Erythroblast (primary cell): ENCODE measurements at regions not wholly inside any gene's neighbourhood (a gene's known extent, or its start where the extent isn't known, plus 50 kb on each side); places are given as distances from the start of the nearest gene placed in this dataset.

Experiments used
- GATA1 ChIP-seq: IDR thresholded peaks from 2 replicates; pipeline ENCODE4 v1.6.1; 2011; ENCODE audit warnings: low read depth, mild to moderate bottlenecking, control low read depth, low read length, moderate library complexity
- POLR2A ChIP-seq: IDR thresholded peaks from 2 replicates; pipeline ENCODE4 v1.6.1; 2011; ENCODE audit warnings: mild to moderate bottlenecking, low read length

DNA sequence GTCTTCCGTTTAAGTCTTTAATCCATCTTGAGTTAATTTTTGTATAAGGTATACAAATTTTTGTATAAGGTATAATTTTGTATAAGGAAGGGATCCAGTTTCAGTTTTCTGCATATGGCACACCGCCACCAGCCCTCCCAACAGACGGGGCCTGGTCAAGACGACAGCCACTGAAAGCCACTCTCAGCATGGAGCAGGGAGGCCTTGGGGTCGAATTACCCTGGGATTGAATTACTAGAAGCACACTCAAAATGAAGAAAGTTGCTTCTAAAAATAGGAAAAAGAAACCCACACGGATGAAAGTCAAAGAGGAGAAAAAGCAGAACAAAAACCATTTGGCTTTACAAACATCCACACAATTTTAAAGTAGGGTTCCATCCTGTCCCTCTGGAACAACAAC is 586.2 kb upstream of the ADAMTS16 start:
- no peak for TF ChIP-seq POLR2A
- TF ChIP-seq GATA1, result no peak
